Muscle layer of duodenum (tissue), 2 donors: ENCODE measurements at regions not wholly inside any gene's neighbourhood (a gene's known extent, or its start where the extent isn't known, plus 50 kb on each side); places are given as distances from the start of the nearest gene placed in this dataset.
"Not testable (repeated sequence)": the region's sequence is repeated elsewhere in the genome, so short reads cannot be mapped to it uniquely, and the experiment has no call there.

ENCODE experiments used
- H3K27ac ChIP-seq: one replicate; pipeline ENCODE4 v1.7.0; 2013; ENCODE audit warnings: mild to moderate bottlenecking, low read length
- H3K27me3 ChIP-seq: one replicate; pipeline ENCODE4 v1.7.0; 2013; ENCODE audit warnings: low read depth, mild to moderate bottlenecking, control low read depth, low read length
- H3K36me3 ChIP-seq, 2 donors: one replicate each; pipeline ENCODE4 v1.7.0; 2013; ENCODE audit warnings: low read length in 2 of 2, control low read depth in 1 of 2, mild to moderate bottlenecking in 1 of 2; ENCODE audit not compliant: insufficient read depth in 2 of 2, control insufficient read depth in 1 of 2
- H3K4me1 ChIP-seq, 2 donors: one replicate each; pipeline ENCODE4 v1.7.0; 2013; ENCODE audit warnings: low read length in 2 of 2, mild to moderate bottlenecking in 2 of 2, control low read depth in 1 of 2, moderate library complexity in 1 of 2; ENCODE audit not compliant: insufficient read depth in 2 of 2, control insufficient read depth in 1 of 2
- H3K4me3 ChIP-seq, 2 donors: one replicate each; pipeline ENCODE4 v1.7.0; 2013; ENCODE audit warnings: low read length in 2 of 2, low read depth in 1 of 2, mild to moderate bottlenecking in 1 of 2
- H3K9me3 ChIP-seq, 2 donors: one replicate each; pipeline ENCODE4 v1.7.0; 2013; ENCODE audit warnings: low read length in 2 of 2, control low read depth in 1 of 2, mild to moderate bottlenecking in 1 of 2; ENCODE audit not compliant: control insufficient read depth in 1 of 2
- donor health status: healthy.

DNA sequence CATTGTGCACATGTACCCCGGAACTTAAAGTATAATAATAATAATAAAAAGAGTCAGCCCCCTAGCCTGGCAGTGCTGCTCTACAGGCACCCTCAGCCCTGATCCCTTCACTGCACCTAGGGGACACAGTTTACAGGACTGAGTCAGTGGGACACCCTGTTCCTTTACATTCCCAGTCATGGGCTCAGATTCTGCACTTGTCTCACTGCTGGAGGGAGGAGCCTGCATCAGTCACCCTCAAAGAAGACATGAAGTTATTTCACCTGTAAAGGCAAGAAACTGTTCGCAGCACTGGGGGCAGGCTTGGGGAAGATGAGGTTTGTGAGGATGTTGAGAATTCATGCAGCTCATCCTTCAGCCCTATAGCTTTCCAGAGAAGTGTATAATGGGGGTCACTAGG is 50.7 kb upstream of the VPREB1 start:
- no peaks in the 10 kb centered on the region for H3K27me3 ChIP-seq
- no peaks in the 10 kb centered on the region for H3K36me3 ChIP-seq
- no peaks in the 10 kb centered on the region for H3K4me1 ChIP-seq
- no peaks in the 10 kb centered on the region for H3K9me3 ChIP-seq
- H3K27ac ChIP-seq, result no peak overlapping the region
- H3K4me3 ChIP-seq, result no peak overlapping the region

DNA sequence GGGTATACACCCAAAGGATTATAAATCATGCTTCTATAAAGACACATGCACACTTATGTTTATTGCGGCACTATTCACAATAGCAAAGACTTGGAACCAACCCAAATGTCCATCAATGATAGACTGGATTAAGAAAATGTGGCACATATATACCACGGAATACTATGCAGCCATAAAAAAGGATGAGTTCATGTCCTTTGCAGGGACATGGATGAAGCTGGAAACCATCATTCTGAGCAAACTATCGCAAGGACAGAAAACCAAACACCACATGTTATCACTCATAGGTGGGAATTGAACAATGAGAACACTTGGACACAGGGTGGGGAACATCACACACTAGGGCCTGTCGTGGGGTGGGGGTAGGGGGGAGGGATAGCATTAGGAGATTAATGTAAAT is 51.1 kb upstream of the VPREB1 start:
- H3K4me1 ChIP-seq, H3K27me3 ChIP-seq, H3K27ac ChIP-seq, H3K4me3 ChIP-seq, H3K36me3 ChIP-seq, H3K9me3 ChIP-seq: not testable (repeated sequence)

DNA sequence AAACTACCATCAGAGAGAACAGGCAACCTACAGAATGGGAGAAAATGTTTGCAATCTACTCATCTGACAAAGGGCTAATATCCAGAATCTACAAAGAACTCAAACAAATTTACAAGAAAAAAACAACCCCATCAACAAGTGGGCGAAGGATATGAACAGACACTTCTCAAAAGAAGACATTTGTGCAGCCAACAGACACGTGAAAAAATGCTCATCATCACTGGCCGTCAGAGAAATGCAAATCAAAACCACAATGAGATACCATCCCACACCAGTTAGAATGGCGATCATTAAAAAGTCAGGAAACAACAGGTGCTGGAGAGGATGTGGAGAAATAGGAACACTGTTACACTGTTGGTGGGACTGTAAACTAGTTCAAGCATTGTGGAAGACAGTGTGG is 51.6 kb upstream of the VPREB1 start:
- H3K4me1 ChIP-seq, H3K27me3 ChIP-seq, H3K27ac ChIP-seq, H3K4me3 ChIP-seq, H3K36me3 ChIP-seq, H3K9me3 ChIP-seq: not testable (repeated sequence)

DNA sequence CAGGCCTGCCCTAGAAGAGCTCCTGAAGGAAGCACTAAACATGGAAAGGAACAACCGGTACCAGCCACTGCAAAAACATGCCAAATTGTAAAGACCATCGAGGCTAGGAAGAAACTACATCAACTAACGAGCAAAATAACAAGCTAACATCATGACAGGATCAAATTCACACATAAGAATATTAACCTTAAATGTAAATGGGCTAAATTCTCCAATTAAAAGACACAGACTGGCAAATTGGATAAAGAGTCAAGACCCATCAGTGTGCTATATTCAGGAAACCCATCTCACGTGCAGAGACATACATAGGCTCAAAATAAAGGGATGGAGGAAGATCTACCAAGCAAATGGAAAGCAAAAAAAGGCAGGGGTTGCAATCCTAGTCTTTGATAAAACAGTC is 54.8 kb upstream of the VPREB1 start:
- not testable (repeated sequence) for H3K27ac ChIP-seq, H3K4me3 ChIP-seq, H3K9me3 ChIP-seq, H3K27me3 ChIP-seq, H3K36me3 ChIP-seq, H3K4me1 ChIP-seq

DNA sequence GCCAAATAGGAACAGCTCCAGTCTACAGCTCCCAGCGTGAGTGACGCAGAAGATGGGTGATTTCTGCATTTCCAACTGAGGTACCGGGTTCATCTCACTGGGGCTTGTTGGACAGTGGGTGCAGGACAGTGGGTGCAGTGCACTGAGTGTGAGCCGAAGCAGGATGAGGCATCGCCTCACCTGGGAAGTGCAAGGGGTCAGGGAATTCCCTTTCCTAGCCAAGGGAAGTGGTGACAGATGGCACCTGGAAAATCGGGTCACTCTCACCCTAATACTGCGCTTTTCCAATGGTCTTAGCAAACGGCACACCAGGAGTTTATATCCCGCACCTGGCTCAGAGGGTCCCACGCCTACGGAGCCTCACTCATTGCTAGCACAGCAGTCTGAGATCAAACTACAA is 56.7 kb upstream of the VPREB1 start:
- not testable (repeated sequence) for H3K4me3 ChIP-seq, H3K27ac ChIP-seq, H3K27me3 ChIP-seq, H3K4me1 ChIP-seq, H3K36me3 ChIP-seq, H3K9me3 ChIP-seq

DNA sequence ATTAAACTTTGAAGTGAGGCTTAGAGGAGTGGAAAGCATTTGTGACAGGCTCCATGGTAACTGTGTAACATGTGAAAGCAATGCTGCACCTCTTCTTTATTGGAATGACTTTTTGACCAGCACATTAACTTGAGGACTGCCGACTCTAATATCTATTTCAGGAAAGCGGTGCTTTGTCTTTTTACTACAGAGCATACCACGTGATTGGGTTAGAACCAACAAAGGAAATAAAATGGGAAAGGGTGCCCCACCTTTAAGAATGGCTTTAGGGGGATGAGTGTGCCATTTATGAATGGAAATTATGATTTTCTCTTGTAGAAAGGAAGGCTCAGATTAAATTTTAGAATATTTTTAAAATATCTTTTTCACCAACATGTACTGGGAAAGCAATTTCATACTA is 57.3 kb upstream of the VPREB1 start:
- H3K36me3 ChIP-seq, result no peaks in the 10 kb centered on the region
- H3K4me1 ChIP-seq, result no peaks in the 10 kb centered on the region
- no peaks in the 10 kb centered on the region for H3K27me3 ChIP-seq
- H3K4me3 ChIP-seq, result no peak overlapping the region
- H3K27ac ChIP-seq, result no peak overlapping the region
- no peaks in the 10 kb centered on the region for H3K9me3 ChIP-seq

DNA sequence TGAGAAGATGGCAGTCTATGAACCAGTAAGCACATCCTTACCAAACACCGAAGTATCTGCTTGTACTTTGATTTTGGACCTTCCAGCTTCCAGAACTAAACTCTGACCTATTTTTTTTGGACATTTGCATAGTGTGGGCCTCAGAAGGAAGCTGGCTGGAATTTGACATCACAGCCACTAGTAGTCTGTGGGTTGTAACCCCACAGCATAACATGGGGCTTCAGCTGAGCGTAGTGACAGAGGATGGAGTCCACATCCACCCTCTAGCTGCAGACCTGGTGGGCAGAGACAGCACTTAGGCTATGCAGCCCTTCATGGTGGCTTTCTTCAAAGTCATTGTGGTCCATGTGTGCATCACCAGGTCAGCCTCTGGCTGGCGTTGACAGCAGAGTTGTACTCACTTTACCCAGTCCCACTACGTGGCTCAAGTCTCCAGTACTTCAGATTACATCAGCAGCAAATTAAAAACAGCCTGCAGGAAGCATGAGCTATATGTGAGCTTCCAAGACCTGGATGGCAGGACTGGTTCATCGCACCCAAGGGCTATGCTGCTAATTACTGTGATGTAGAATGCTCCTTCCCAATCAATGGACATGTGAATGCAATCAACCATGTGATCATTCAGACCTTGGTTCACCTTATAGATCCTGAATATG is 58.6 kb upstream of the VPREB1 start:
- H3K27ac ChIP-seq, result no peak overlapping the region
- no peaks in the 10 kb centered on the region for H3K9me3 ChIP-seq
- H3K36me3 ChIP-seq, result no peaks in the 10 kb centered on the region
- no peak overlapping the region for H3K4me3 ChIP-seq
- no peaks in the 10 kb centered on the region for H3K27me3 ChIP-seq
- no peaks in the 10 kb centered on the region for H3K4me1 ChIP-seq

DNA sequence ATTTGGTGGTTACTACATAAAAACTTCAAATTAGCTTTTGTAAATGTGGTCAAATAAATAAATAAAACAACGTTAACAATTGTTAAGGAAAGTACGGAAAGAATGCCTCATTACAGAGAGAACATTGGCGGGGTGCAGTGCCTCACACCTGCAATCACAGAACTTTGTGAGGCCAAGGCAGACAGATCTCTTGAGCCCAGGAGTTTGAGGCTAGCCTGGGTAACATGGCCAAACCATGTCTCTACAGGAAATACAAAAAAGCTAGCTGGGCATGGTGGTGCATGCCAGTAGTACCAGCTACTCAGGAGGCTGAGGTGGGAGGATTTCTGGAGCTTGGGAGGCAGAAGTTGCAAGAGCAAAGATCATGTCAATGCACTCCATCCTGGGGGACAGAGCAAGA is 59.4 kb upstream of the VPREB1 start:
- Histone ChIP-seq H3K4me1 (no peaks in the 10 kb centered on the region), H3K36me3 (no peaks in the 10 kb centered on the region), H3K27ac (no peak overlapping the region), H3K9me3 (no peaks in the 10 kb centered on the region), H3K4me3 (no peak overlapping the region), H3K27me3 (no peaks in the 10 kb centered on the region)

DNA sequence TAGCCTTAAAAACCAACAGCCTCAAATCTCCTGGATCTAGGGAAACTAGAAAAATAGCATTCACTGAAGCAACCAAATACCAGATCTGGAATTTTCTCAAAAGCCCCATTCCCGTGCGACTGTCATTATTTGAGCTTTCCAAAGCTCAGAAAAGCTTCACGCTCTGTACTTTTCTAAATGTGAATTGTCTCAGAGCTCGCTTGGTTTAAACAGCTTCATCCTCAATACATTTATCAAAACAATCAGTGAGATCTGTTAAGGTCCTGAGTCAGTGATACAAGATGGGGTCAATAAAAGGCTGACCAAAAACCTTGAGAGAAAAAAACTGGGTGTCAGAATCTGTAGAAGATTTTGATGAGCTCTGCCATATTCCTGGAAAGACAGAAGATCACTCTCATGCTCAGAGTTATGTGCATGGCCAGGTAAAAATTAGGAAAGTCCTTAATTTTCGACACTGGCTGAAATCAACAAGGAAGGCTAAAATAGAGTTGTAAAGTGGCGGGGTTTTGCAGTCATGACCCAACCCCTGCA is 60.2 kb upstream of the VPREB1 start:
- Histone ChIP-seq H3K27me3 (no peaks in the 10 kb centered on the region), H3K4me3 (no peak overlapping the region), H3K36me3 (no peaks in the 10 kb centered on the region), H3K27ac (no peak overlapping the region), H3K4me1 (no peaks in the 10 kb centered on the region), H3K9me3 (no peaks in the 10 kb centered on the region)

DNA sequence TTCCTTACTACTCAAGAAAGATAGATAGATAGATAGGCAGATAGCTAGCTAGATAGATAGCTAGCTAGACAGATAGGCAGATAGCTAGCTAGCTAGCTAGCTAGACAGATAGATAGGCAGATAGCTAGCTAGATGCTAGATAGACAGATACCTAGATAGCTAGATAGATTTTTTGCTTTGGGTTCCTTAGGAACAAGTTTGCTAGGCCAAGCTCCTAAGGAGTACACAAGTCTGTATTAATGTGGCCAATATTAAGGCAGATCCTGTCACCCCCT is 61.7 kb upstream of the VPREB1 start:
- Histone ChIP-seq H3K4me1 (no peaks in the 10 kb centered on the region), H3K36me3 (no peaks in the 10 kb centered on the region), H3K27ac (no peak overlapping the region), H3K4me3 (no peak overlapping the region), H3K9me3 (no peaks in the 10 kb centered on the region), H3K27me3 (no peaks in the 10 kb centered on the region)

DNA sequence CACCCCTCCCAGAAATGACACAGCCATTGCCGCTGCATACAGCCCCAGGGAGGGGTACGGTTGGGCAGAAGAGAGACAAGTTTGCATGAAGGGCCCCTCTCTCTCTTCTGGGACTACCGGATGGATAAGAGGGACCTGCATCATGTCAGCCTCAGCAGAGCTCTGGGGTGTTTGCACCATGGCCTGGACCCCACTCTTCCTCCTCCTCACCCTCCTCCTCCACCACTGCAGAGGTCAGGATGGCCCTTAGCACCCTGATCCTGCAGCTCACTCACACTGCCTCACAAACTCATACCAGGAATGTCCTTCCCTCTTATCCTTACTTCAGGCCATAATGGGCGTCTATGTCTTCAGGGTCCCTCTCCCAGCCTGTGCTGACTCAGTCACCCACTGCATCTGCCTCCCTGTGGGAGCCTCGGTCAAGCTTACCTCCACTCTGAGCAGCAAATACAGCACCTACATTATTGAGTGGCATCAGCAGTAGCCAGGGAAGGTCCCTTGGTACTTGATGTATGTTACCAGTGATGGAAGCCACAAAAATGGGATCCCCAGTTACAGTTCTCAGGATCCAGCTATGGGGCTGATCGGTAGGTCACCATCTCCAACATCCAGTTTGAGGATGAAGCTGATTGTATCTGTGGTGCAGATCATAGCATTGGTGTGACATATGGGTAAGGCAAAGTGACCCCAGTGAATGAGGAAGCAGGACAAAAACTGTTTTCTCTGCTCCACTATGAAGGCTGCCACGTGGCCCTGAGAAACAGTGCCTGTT is 62.2 kb upstream of the VPREB1 start:
- no peaks in the 10 kb centered on the region for H3K27me3 ChIP-seq
- H3K9me3 ChIP-seq, result no peaks in the 10 kb centered on the region
- H3K4me1 ChIP-seq, result no peaks in the 10 kb centered on the region
- H3K27ac ChIP-seq, result no peak overlapping the region
- H3K4me3 ChIP-seq, result no peak overlapping the region
- no peaks in the 10 kb centered on the region for H3K36me3 ChIP-seq

DNA sequence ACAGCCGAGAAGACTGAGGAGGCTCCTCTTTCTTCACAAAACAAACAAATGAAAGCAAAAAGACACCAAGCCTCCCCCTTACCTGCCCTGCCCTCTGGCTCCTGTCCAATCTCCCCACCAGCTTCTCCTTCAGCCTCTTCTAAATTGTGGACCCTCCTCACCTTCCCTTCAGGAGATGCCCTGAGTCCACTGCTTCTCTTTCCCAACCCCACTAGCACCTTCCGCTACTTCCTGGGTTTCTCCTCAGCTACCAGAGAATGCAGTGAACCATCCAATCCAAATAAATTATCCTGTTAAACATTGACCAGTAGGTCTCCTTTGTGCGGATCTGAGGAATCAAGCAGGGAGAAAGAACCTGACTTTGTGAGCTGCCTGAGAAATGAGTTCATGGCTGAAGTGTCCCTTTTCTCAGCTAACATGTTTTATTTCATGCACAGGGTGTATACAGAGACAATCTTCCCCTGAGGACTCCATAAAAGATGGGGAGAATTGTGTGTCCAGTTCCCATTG is 63.2 kb upstream of the VPREB1 start:
- Histone ChIP-seq H3K4me3 (no peak overlapping the region), H3K27ac (no peak overlapping the region), H3K4me1 (no peaks in the 10 kb centered on the region), H3K9me3 (no peaks in the 10 kb centered on the region), H3K36me3 (no peaks in the 10 kb centered on the region), H3K27me3 (no peaks in the 10 kb centered on the region)
